OCI-LY7 (cell line): ENCODE measurements at regions not wholly inside any gene's neighbourhood (a gene's known extent, or its start where the extent isn't known, plus 50 kb on each side); places are given as distances from the start of the nearest gene placed in this dataset.

Experiments used
- BruUV-seq: library from RNA; stranded (reverse); fragments of 400-500 nt; replicated peaks from 2 replicates; lab custom pipeline; 2021; lab: Mats Ljungman, UMichigan
- CTCF ChIA-PET: fragments of 300-600 bp; sonication (Branson Sonifier 250); formaldehyde crosslinking; loops from one replicate; lab custom pipeline; 2022; ENCODE audit warnings: antibody characterized with exemption; ENCODE audit not compliant: unreplicated experiment; lab: Charles Lee
- POLR2A ChIA-PET: fragments of 300-600 bp; sonication (Branson Sonifier 250); formaldehyde crosslinking; loops from one replicate; lab custom pipeline; 2022; ENCODE audit warnings: antibody characterized with exemption; lab: Charles Lee
- DNase-seq: peaks from one replicate; pipeline ENCODE4 v3.0.0-alpha.2; 2015; ENCODE audit warnings: low spot score
- H2AFZ ChIP-seq: fragments of 200-600 bp; sonication (generic), shearing (Covaris generic); 2 replicates; pipeline ENCODE4 v1.6.1; 2014; ENCODE audit warnings: mild to moderate bottlenecking, antibody characterized with exemption, low read length, moderate library complexity
- H3K27ac ChIP-seq: fragments of 200-600 bp; sonication (generic); 2 replicates; pipeline ENCODE4 v1.5.1; 2014; ENCODE audit warnings: mixed run types, low read depth, mild to moderate bottlenecking, moderate library complexity, low read length, inconsistent platforms; ENCODE audit not compliant: poor library complexity, severe bottlenecking
- H3K36me3 ChIP-seq: fragments of 200-600 bp; sonication (generic); 2 replicates; pipeline ENCODE4 v1.6.1; 2014; ENCODE audit warnings: mild to moderate bottlenecking, antibody characterized with exemption, low read length, moderate library complexity, mixed read lengths; ENCODE audit not compliant: insufficient read depth
- H3K4me1 ChIP-seq: fragments of 200-600 bp; sonication (generic); 2 replicates; pipeline ENCODE4 v1.5.1; 2014; ENCODE audit warnings: mild to moderate bottlenecking, low read length; ENCODE audit not compliant: insufficient read depth, poor library complexity, severe bottlenecking
- H3K4me2 ChIP-seq: fragments of 200-600 bp; sonication (generic); 2 replicates; pipeline ENCODE4 v1.6.1; 2014; ENCODE audit warnings: mild to moderate bottlenecking, low read length
- H3K4me3 ChIP-seq: fragments of 200-600 bp; sonication (generic); 2 replicates; pipeline ENCODE4 v1.5.1; 2014; ENCODE audit warnings: mild to moderate bottlenecking, low read depth, low read length; ENCODE audit not compliant: poor library complexity, severe bottlenecking
- H3K79me2 ChIP-seq: fragments of 200-600 bp; sonication (generic); 2 replicates; pipeline ENCODE4 v1.6.1; 2016; ENCODE audit warnings: low read depth, mild to moderate bottlenecking, low read length, moderate library complexity, mixed read lengths; ENCODE audit not compliant: insufficient read depth
- H3K9me2 ChIP-seq: fragments of 200-600 bp; sonication (generic); 2 replicates; pipeline ENCODE4 v1.6.1; 2016; ENCODE audit warnings: mild to moderate bottlenecking, low read length, mixed read lengths; ENCODE audit not compliant: insufficient read depth
- H3K9me3 ChIP-seq: fragments of 200-600 bp; sonication (generic); 2 replicates; pipeline ENCODE4 v1.6.1; 2014; ENCODE audit warnings: mild to moderate bottlenecking, mixed run types, low read length, mixed read lengths
- H4K20me1 ChIP-seq: fragments of 200-600 bp; sonication (generic); 2 replicates; pipeline ENCODE4 v1.6.1; 2014; ENCODE audit warnings: mild to moderate bottlenecking, antibody characterized with exemption, low read length, moderate library complexity, mixed read lengths; ENCODE audit not compliant: insufficient read depth
- EZH2phosphoT487 ChIP-seq: fragments of 200-600 bp; sonication (generic); IDR thresholded peaks from 2 replicates; pipeline ENCODE4 v1.6.1; 2018; ENCODE audit warnings: low read depth, borderline replicate concordance, mild to moderate bottlenecking, mixed run types, antibody characterized with exemption, low read length, moderate library complexity, mixed read lengths
- intact Hi-C: fragments of 100-400 bp; cut with micrococcal nuclease; formaldehyde crosslinking; loops from one replicate; pipeline ENCODE4 v1.10.0; 2022; ENCODE audit not compliant: unreplicated experiment
- TF ChIP-seq, protein P1 (sequence below): fragments of 200-600 bp; sonication (generic); conservative IDR thresholded peaks from 2 replicates; pipeline ENCODE4 v1.5.1; 2014; ENCODE audit warnings: mild to moderate bottlenecking, antibody characterized with exemption, low read length, moderate library complexity, mixed read lengths

DNA sequence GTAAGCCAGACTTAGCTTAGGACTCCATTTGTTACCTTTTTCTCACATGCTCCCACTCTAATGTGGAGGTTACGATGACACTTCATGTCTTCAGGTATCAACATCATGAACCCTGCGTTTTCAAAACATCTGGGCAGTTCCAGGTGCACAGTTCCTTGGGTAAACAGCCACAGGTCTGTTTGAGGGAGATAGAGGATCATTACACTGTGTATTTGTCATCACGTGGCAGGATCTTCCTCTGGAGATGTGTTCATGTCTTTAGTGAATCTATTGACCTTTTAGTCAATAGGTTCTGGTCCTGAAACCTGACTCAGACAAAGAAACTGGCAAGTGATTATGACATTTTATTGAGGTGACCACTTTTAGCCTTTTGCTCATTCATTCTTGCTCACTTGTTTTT is 145.5 kb downstream of the ANKRD7 start:
- DNase-seq, result no peak
- Histone ChIP-seq H3K4me2 (no peak overlapping the region), H3K79me2 (no peaks in the 10 kb centered on the region), H3K4me3 (no peak overlapping the region), H2AFZ (no peak overlapping the region), H3K4me1 (no peaks in the 10 kb centered on the region), H3K27ac (no peak overlapping the region), H3K9me2 (no peaks in the 10 kb centered on the region), H3K9me3 (no peaks in the 10 kb centered on the region), H4K20me1 (no peaks in the 10 kb centered on the region), H3K36me3 (no peaks in the 10 kb centered on the region)
- ChIA-PET POLR2A (no interaction called here), CTCF (no interaction called here)
- BruUV-seq, result no TSS peak
- no peak for TF ChIP-seq EZH2phosphoT487
- TF ChIP-seq, protein P1, sequence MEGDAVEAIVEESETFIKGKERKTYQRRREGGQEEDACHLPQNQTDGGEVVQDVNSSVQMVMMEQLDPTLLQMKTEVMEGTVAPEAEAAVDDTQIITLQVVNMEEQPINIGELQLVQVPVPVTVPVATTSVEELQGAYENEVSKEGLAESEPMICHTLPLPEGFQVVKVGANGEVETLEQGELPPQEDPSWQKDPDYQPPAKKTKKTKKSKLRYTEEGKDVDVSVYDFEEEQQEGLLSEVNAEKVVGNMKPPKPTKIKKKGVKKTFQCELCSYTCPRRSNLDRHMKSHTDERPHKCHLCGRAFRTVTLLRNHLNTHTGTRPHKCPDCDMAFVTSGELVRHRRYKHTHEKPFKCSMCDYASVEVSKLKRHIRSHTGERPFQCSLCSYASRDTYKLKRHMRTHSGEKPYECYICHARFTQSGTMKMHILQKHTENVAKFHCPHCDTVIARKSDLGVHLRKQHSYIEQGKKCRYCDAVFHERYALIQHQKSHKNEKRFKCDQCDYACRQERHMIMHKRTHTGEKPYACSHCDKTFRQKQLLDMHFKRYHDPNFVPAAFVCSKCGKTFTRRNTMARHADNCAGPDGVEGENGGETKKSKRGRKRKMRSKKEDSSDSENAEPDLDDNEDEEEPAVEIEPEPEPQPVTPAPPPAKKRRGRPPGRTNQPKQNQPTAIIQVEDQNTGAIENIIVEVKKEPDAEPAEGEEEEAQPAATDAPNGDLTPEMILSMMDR, result no peak
- intact Hi-C loops, result no loop called here

DNA sequence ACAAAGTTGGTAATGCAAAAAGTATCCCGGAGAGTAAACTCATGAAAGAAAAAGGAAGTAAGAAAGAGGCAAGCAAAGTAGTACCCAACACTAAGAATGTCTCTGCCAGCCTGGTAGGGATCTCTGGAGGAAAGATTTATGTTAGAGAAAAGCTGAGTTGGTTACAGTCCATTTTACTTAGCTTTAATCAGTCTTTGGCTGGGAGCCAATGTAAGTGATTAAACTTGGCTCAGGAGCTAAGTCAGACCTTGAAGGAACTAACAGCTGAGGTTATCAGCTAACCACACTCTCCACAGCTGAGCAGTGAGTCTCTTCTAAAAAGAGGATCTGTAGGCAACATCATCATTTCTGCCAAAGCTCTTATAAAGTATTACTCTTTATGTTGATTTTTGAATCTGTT is 148.0 kb downstream of the ANKRD7 start:
- TF ChIP-seq EZH2phosphoT487, result no peak
- no peaks in the 10 kb centered on the region for H3K79me2 ChIP-seq
- H2AFZ ChIP-seq, result no peak overlapping the region
- CTCF ChIA-PET, result no interaction called here
- DNase-seq, result no peak
- intact Hi-C loops, result no loop called here
- no peak overlapping the region for H3K27ac ChIP-seq
- H3K4me2 ChIP-seq, result no peak overlapping the region
- H4K20me1 ChIP-seq, result no peaks in the 10 kb centered on the region
- H3K4me3 ChIP-seq, result no peak overlapping the region
- BruUV-seq, result no TSS peak
- no peaks in the 10 kb centered on the region for H3K9me2 ChIP-seq
- POLR2A ChIA-PET, result interaction anchor here (0.6 to 1.1 kb wide), 2 partner anchors 14 to 408 kb away, joined by 3 read pairs; no protein-coding TSS in a partner anchor
- no peaks in the 10 kb centered on the region for H3K36me3 ChIP-seq
- H3K4me1 ChIP-seq, result no peaks in the 10 kb centered on the region
- no peaks in the 10 kb centered on the region for H3K9me3 ChIP-seq

DNA sequence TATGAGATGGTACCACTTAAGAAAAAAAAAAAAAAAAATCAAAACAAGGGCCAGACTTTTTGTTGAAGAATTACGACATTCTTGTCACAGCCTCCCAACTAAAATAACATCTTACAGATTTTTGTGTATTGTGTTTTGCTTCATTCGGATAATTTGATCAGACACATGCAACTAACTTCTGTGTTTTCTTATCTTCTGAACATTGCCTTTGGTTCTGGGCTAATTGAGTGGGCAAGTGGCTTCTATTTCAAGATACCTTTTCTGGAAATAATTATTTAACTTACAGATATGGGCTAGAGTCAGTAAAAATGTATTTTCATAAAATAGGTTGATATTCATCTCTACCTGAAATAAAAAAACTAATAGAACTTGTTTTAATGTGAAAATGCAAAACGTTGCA is 165.1 kb downstream of the ANKRD7 start:
- Histone ChIP-seq H3K4me3 (no peak overlapping the region), H3K9me3 (no peaks in the 10 kb centered on the region), H2AFZ (no peak overlapping the region), H4K20me1 (no peaks in the 10 kb centered on the region), H3K27ac (no peak overlapping the region), H3K9me2 (no peaks in the 10 kb centered on the region), H3K4me1 (no peaks in the 10 kb centered on the region), H3K79me2 (no peaks in the 10 kb centered on the region), H3K4me2 (no peak overlapping the region), H3K36me3 (no peaks in the 10 kb centered on the region)
- BruUV-seq, result no TSS peak
- TF ChIP-seq, protein P1, result no peak
- no peak for TF ChIP-seq EZH2phosphoT487
- intact Hi-C loops, result no loop called here
- DNase-seq, result no peak
- POLR2A ChIA-PET, result interaction anchor here (0.8 to 1.1 kb wide), 2 partner anchors 22 to 41 kb away, joined by 3 read pairs; no protein-coding TSS in a partner anchor
- CTCF ChIA-PET, result no interaction called here
